Peyer's patch (tissue), 4 donors: ENCODE measurements at regions not wholly inside any gene's neighbourhood (a gene's known extent, or its start where the extent isn't known, plus 50 kb on each side); places are given as distances from the start of the nearest gene placed in this dataset.

Experiments used
- DNase-seq, 3 donors: peaks; one replicate each; pipeline ENCODE4 v3.0.0-alpha.2; 2017 to 2019
- H3K27ac ChIP-seq, 4 donors: fragments of 200-600 bp; sonication (generic); one replicate each; pipeline ENCODE4 v1.5.1; 2016 to 2019
- H3K27me3 ChIP-seq, 2 donors: fragments of 200-600 bp; sonication (generic); one replicate each; pipeline ENCODE4 v1.5.1; 2019
- H3K36me3 ChIP-seq, 3 donors: fragments of 200-600 bp; sonication (generic); one replicate each; pipeline ENCODE4 v1.5.1; 2016 to 2019
- H3K4me1 ChIP-seq, 4 donors: fragments of 200-600 bp; sonication (generic); one replicate each; pipeline ENCODE4 v1.5.1; 2016 to 2019
- H3K4me3 ChIP-seq, 4 donors: fragments of 200-600 bp; sonication (generic); 1 replicate in 3 of 4; 2 replicates in 1 of 4; pipeline ENCODE4 v1.5.1; 2016 to 2019; ENCODE audit warnings: mild to moderate bottlenecking in 1 of 4
- H3K9me3 ChIP-seq, 4 donors: fragments of 200-600 bp; sonication (generic); one replicate each; pipeline ENCODE4 v1.5.1; 2016 to 2019; ENCODE audit warnings: mild to moderate bottlenecking in 1 of 4
- CTCF ChIP-seq, 6 experiments: fragments of 450-650 bp in 4 of 6; fragments of 200-600 bp in 2 of 6; sonication (generic) in 1 of 6; IDR thresholded peaks; one replicate each; pipeline ENCODE4 v1.5.1; 2017 to 2019; ENCODE audit warnings: antibody characterized with exemption in 6 of 6, mild to moderate bottlenecking in 3 of 6, moderate library complexity in 1 of 6
- POLR2A ChIP-seq, 2 donors: fragments of 450-650 bp; IDR thresholded peaks; one replicate each; pipeline ENCODE4 v1.5.1; 2017; ENCODE audit warnings: antibody characterized with exemption in 2 of 2, mild to moderate bottlenecking in 2 of 2, moderate library complexity in 2 of 2

GRCh38 chr3:160616311-160616710 lies 50.9 kb upstream of the KPNA4 start:
- H3K4me1 ChIP-seq: no peaks in the 10 kb centered on the region
- no peaks in the 10 kb centered on the region for H3K27me3 ChIP-seq
- no peaks in the 10 kb centered on the region for H3K9me3 ChIP-seq
- H3K4me3 ChIP-seq: no peak overlapping the region
- H3K27ac ChIP-seq: no peak overlapping the region
- DNase-seq: no peak
- no peak for TF ChIP-seq CTCF (IDR thresholded peaks at IDR 0.05)
- TF ChIP-seq POLR2A (IDR thresholded peaks at IDR 0.05): no peak
- no peaks in the 10 kb centered on the region for H3K36me3 ChIP-seq
